ENCODE measurements at regions not wholly inside any gene's neighbourhood (a gene's known extent, or its start where the extent isn't known, plus 50 kb on each side); places are given as distances from the start of the nearest gene placed in this dataset.

DNA sequence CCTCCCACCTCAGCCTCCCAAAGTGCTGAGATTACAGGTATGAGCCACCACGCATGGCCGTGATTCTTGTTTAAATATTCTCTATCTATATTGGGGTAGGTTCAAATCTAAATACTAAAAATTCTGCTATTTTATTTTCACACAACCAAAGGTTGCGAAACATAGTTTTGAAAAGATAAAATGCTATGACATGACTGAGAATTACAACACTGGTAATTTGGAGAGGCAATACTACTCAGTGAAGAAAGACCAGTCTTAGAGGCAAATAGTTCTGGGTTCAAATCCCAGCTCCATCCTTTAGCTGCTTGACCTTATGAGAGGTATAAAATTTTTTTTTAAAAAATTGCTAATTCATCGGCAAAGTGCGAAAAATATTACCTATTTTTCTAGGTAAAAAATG, 137.0 kb upstream of the PREP start:
- TF ChIP-seq, protein P1, sequence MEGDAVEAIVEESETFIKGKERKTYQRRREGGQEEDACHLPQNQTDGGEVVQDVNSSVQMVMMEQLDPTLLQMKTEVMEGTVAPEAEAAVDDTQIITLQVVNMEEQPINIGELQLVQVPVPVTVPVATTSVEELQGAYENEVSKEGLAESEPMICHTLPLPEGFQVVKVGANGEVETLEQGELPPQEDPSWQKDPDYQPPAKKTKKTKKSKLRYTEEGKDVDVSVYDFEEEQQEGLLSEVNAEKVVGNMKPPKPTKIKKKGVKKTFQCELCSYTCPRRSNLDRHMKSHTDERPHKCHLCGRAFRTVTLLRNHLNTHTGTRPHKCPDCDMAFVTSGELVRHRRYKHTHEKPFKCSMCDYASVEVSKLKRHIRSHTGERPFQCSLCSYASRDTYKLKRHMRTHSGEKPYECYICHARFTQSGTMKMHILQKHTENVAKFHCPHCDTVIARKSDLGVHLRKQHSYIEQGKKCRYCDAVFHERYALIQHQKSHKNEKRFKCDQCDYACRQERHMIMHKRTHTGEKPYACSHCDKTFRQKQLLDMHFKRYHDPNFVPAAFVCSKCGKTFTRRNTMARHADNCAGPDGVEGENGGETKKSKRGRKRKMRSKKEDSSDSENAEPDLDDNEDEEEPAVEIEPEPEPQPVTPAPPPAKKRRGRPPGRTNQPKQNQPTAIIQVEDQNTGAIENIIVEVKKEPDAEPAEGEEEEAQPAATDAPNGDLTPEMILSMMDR (IDR thresholded peaks at IDR 0.05): no peak
- intact Hi-C loops (cut with DNase I; ENCODE audit: low total_unique reads): no loop called here
- no peaks in the 10 kb centered on the region for H3K4me1 ChIP-seq

DNA sequence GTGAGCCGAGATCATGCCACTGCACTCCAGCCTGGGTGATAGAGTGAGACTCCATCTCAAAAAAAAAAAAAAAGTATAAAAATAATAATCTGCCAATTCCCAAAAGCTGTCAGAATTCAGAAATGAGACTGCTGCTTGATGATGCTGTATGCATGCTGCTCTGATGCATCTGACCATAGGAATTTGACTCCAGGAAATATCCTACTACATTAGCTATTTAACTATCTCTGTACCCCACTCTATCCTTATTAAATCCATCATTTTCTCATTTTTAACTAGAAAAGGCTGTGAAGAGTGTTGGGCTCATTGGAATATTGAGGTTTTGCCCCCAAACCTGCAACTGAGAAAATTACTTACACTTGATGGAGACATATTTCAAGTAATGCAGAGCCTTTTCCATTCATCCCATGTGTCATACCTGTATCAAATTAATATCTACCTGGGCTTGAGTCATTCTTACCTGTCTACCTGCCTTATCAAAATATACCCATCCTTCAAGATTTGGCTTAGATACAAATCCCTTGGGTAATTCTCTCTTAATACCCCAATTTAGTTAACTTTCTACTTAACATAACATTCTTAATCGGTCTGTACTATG, 135.2 kb upstream of the PREP start:
- no peaks in the 10 kb centered on the region for H3K36me3 ChIP-seq
- no peaks in the 10 kb centered on the region for H3K4me1 ChIP-seq
- no peaks in the 10 kb centered on the region for H3K27me3 ChIP-seq
- H3K27ac ChIP-seq: no peak overlapping the region
- no peak for TF ChIP-seq POLR2A (IDR thresholded peaks at IDR 0.05)
- TF ChIP-seq, protein P1 (IDR thresholded peaks at IDR 0.05): no peak
- no peak for DNase-seq
- no peak overlapping the region for H3K4me3 ChIP-seq
- no peaks in the 10 kb centered on the region for H3K9me3 ChIP-seq
- intact Hi-C loops (cut with DNase I; ENCODE audit: low total_unique reads): no loop called here

More for the DNA sequence above, 137.0 kb upstream of the PREP start:
- no peak for DNase-seq
- Histone ChIP-seq H3K4me3 (no peak overlapping the region), H3K36me3 (no peaks in the 10 kb centered on the region), H3K27me3 (no peaks in the 10 kb centered on the region), H3K9me3 (no peaks in the 10 kb centered on the region), H3K27ac (no peak overlapping the region)

DNA sequence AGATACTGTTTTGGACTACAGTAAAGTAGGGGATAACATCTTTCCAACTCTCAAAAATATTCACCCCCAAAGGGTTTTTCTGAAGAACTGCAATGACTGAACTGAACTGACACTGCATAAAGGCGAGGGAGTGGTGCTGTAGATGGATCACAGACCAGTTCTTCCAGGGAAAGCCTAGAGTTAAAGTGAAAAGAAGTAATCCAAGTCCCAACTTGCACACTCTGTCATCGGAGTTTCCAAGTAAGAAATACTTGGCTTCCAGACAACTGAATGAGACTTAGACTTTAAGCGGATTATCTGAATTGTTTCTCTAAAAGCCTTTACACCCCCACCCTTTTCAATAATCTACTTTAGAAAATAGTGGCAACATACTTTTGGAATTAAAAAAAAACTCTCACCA, 134.1 kb upstream of the PREP start:
- H3K4me1 ChIP-seq: no peaks in the 10 kb centered on the region
- no peak overlapping the region for H3K4me3 ChIP-seq
- no peak for DNase-seq
- intact Hi-C loops (cut with DNase I; ENCODE audit: low total_unique reads): no loop called here
- TF ChIP-seq, protein P1 (IDR thresholded peaks at IDR 0.05): no peak
- TF ChIP-seq POLR2A (IDR thresholded peaks at IDR 0.05): no peak
- H3K27me3 ChIP-seq: no peaks in the 10 kb centered on the region
- no peaks in the 10 kb centered on the region for H3K36me3 ChIP-seq
- H3K9me3 ChIP-seq: no peaks in the 10 kb centered on the region
- H3K27ac ChIP-seq: no peak overlapping the region

DNA sequence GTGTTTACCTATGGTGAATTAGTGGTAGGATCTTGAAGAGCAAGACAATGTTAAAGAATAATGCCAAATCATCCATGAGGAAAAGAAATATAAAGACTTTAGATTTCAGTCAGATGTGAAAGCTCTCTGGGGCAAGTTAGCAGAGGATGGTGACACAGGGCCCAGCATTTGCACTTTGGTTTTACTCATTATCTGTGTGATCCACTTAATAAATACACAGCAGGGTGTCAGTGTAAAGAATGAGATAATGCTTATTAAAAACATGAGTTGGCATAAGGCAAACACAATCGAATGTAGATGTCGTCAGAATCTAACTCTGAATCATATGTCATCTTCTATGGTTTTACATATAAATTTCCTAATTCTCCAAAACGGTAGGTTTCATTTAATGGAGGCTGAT, 130.4 kb upstream of the PREP start:
- Histone ChIP-seq H3K9me3 (no peaks in the 10 kb centered on the region), H3K36me3 (no peaks in the 10 kb centered on the region), H3K4me1 (no peaks in the 10 kb centered on the region), H3K4me3 (no peak overlapping the region), H3K27ac (no peak overlapping the region), H3K27me3 (no peaks in the 10 kb centered on the region)
- DNase-seq: no peak
- TF ChIP-seq, protein P1 (IDR thresholded peaks at IDR 0.05): no peak
- TF ChIP-seq POLR2A (IDR thresholded peaks at IDR 0.05): no peak
- intact Hi-C loops (cut with DNase I; ENCODE audit: low total_unique reads): no loop called here

DNA sequence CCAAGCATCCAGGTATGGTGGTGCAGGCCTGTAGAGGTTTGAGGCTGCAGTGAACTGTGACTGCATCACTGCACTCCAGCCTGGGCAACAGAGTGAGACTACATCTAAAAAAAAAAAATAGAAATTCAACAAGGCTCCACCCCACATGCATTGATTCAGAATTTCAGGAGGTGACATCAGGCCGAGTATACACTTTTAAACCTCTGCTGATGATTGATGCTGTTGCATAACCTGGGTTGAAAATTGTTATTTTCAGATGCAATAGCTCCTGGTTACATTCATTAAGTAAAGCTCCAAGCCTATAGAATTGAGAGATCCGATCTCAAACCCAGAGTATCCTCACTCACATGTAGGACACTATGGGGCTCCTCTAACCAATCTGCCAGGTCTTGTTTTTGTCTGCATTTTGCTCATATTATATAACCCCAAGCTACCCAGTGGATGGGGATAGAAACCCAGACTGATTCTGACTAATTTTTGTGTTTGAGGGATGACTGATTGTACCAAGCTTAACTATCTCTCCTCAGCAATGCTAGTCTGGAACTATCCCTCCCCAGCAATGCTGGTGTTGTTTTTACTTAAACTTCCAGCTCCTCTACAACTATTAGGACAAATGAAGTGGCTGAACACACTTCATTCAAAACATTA, 123.5 kb upstream of the PREP start:
- Histone ChIP-seq H3K36me3 (no peaks in the 10 kb centered on the region), H3K27me3 (no peaks in the 10 kb centered on the region), H3K4me1 (no peaks in the 10 kb centered on the region), H3K27ac (no peak overlapping the region), H3K4me3 (no peak overlapping the region), H3K9me3 (no peaks in the 10 kb centered on the region)
- TF ChIP-seq, protein P1 (IDR thresholded peaks at IDR 0.05): no peak
- no peak for TF ChIP-seq POLR2A (IDR thresholded peaks at IDR 0.05)
- intact Hi-C loops (cut with DNase I; ENCODE audit: low total_unique reads): no loop called here
- DNase-seq: no peak
